Kidney epithelial cell (primary cell): ENCODE measurements at regions not wholly inside any gene's neighbourhood (a gene's known extent, or its start where the extent isn't known, plus 50 kb on each side); places are given as distances from the start of the nearest gene placed in this dataset.

Source experiments
- DNase-seq: peaks from one replicate; pipeline ENCODE4 v3.0.0-alpha.2; 2010; ENCODE audit warnings: low read depth
- H3K27me3 ChIP-seq: 2 replicates; pipeline ENCODE4 v1.6.0; 2011; ENCODE audit warnings: low read length; ENCODE audit not compliant: control insufficient read depth, insufficient read depth
- H3K36me3 ChIP-seq: 2 replicates; pipeline ENCODE4 v1.5.1; 2011; ENCODE audit warnings: low read length; ENCODE audit not compliant: control insufficient read depth, insufficient read depth
- H3K4me3 ChIP-seq: 2 replicates; pipeline ENCODE4 v1.5.1; 2011; ENCODE audit warnings: low read depth, mild to moderate bottlenecking, control low read depth, low read length
- TF ChIP-seq, protein P1 (sequence below): IDR thresholded peaks from 2 replicates; pipeline ENCODE4 v1.5.1; 2011; ENCODE audit warnings: mild to moderate bottlenecking, moderate library complexity, low read length, control low read depth, inconsistent platforms; ENCODE audit not compliant: insufficient read depth, poor library complexity, severe bottlenecking

DNA sequence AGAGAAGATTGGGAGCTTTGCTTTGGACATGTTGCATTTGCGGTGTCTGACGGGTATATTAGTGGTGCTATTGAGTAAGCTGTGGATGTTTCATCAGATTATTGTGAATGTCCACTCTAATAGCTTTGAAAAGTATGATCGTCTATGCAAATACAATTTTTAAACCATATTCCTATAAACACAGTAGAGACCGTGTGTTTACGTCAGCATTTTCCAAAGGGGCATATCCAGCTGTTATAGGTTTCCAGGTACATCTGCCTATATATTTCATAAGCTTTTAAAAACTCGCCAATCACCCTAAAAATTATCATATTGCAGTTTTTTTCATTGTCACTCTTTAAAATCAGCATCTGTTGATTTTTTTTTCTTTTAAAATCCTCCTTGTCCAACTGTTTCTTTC is 91.7 kb downstream of the NKX2-1 start:
- Histone ChIP-seq H3K27me3 (no peaks in the 10 kb centered on the region), H3K4me3 (no peak overlapping the region), H3K36me3 (no peaks in the 10 kb centered on the region)
- TF ChIP-seq, protein P1, sequence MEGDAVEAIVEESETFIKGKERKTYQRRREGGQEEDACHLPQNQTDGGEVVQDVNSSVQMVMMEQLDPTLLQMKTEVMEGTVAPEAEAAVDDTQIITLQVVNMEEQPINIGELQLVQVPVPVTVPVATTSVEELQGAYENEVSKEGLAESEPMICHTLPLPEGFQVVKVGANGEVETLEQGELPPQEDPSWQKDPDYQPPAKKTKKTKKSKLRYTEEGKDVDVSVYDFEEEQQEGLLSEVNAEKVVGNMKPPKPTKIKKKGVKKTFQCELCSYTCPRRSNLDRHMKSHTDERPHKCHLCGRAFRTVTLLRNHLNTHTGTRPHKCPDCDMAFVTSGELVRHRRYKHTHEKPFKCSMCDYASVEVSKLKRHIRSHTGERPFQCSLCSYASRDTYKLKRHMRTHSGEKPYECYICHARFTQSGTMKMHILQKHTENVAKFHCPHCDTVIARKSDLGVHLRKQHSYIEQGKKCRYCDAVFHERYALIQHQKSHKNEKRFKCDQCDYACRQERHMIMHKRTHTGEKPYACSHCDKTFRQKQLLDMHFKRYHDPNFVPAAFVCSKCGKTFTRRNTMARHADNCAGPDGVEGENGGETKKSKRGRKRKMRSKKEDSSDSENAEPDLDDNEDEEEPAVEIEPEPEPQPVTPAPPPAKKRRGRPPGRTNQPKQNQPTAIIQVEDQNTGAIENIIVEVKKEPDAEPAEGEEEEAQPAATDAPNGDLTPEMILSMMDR = no peak
- DNase-seq = no peak

DNA sequence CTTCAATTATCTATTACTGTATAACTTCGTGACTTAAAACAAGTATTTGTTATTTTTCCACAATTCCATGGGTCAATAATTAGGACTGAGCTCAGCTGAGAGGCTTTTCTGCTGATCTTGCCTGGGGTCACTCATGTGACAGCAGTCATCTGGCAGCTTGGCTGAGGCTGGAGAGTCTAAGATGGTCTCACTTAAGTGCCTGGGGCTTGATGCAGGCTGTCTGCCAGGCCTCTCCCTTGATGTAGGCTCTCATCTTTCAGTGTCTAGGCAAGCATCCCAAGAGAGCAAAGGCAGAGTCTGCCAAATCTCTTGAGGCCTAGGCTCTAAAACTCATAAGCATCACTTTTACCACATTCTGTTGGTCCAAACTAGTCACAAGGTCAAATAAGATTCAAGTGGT is 93.2 kb downstream of the NKX2-1 start:
- H3K4me3 ChIP-seq = no peak overlapping the region
- H3K27me3 ChIP-seq = no peaks in the 10 kb centered on the region
- TF ChIP-seq, protein P1 = no peak
- no peaks in the 10 kb centered on the region for H3K36me3 ChIP-seq
- no peak for DNase-seq

DNA sequence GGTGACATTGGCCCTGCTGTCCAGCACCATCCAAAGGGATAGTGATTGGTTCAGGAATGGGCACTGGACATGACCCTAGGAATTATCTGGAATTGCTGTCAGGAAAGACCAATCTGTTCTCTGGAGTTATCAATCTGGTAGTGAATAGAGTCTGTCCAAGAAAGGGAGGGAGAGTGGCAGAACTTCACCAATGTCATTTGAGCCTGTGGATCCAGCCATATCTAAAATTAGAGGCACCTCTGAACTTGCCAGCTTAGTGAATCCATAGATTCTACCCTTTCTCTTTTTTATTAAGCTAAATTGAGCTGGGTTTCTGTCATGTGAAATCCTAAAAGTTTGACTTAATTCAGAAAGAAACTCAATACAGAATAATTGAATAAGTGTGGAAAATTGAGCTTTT is 93.9 kb downstream of the NKX2-1 start:
- Histone ChIP-seq H3K27me3 (no peaks in the 10 kb centered on the region), H3K4me3 (no peak overlapping the region), H3K36me3 (no peaks in the 10 kb centered on the region)
- TF ChIP-seq, protein P1 = no peak
- no peak for DNase-seq

DNA sequence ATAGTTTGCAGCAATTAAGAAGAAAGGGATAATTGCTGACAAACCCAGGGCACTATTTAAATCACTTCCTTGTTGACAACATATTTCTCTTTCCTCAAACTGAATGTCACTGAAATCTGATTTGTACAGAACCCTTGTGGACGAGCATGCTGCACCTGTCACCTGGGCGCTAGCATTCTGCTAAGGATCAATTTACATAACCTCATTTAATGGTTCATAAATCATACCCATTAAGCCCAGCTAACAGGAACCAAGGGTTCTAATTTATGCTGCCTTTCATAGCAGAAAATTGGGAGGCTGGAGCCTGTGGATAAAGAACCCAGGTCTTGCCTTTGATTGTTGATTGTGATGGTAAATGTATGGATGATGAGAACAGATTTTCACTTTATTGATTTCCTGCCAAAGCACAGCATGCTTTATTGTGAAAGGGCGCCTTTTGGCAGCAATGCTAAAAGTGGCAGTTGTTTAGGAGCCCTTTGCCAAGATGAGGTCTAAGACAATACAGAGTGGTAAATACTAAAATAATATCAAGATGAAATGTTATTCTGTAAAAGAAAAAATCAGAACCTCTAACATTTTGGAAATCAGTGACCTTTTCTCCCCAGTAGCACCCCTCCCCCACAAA is 95.4 kb downstream of the NKX2-1 start:
- TF ChIP-seq, protein P1 = no peak
- Histone ChIP-seq H3K27me3 (no peaks in the 10 kb centered on the region), H3K4me3 (no peak overlapping the region), H3K36me3 (no peaks in the 10 kb centered on the region)
- no peak for DNase-seq

DNA sequence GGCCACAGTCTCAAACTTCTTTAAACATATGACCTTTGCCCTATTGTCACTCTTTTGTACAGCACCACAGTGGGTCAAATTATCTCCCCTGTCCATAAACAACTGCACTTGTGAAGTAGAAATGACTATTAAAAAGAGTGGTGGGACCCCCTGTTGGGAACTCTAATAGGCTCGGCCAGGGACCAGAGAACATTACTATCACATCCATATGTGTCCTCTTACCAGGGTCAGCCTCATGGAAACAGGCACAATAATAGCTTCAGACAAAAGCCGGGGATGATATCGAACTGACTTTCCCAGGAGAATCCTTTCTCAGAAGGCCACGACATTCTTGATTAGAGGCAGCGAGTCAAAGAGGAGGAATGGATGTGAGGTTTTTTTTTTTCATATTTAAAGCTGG is 96.6 kb downstream of the NKX2-1 start:
- H3K27me3 ChIP-seq = no peaks in the 10 kb centered on the region
- DNase-seq = no peak

More for the DNA sequence above, 96.6 kb downstream of the NKX2-1 start:
- Histone ChIP-seq H3K4me3 (no peak overlapping the region), H3K36me3 (no peaks in the 10 kb centered on the region)
- TF ChIP-seq, protein P1 = no peak
